Fibroblast of lung (primary cell): ENCODE measurements at regions not wholly inside any gene's neighbourhood (a gene's known extent, or its start where the extent isn't known, plus 50 kb on each side); places are given as distances from the start of the nearest gene placed in this dataset.

Experiments used
- DNase-seq, 2 donors: peaks; one replicate each; pipeline versions ENCODE4 v3.0.0 to v3.0.0-alpha.2; 2010; ENCODE audit warnings: low read depth in 2 of 2
- H2AFZ ChIP-seq: 2 replicates; pipeline ENCODE4 v1.5.1; 2012; ENCODE audit warnings: low read length, control low read depth, inconsistent platforms
- H3K27ac ChIP-seq: 2 replicates; pipeline ENCODE4 v1.5.1; 2011; ENCODE audit warnings: low read length, control low read depth; ENCODE audit not compliant: insufficient read depth
- H3K27me3 ChIP-seq: 2 replicates; pipeline ENCODE4 v1.5.1; 2011; ENCODE audit warnings: mild to moderate bottlenecking, low read length; ENCODE audit not compliant: control insufficient read depth, insufficient read depth
- H3K36me3 ChIP-seq: 2 replicates; pipeline ENCODE4 v1.5.1; 2011; ENCODE audit warnings: low read length; ENCODE audit not compliant: control insufficient read depth, insufficient read depth
- H3K4me1 ChIP-seq: 2 replicates; pipeline ENCODE4 v1.5.1; 2011; ENCODE audit warnings: low read length; ENCODE audit not compliant: control insufficient read depth, insufficient read depth; ENCODE audit errors: extremely low read depth
- H3K4me2 ChIP-seq: 2 replicates; pipeline ENCODE4 v1.5.1; 2011; ENCODE audit warnings: low read length, control low read depth; ENCODE audit not compliant: insufficient read depth; ENCODE audit errors: extremely low read depth
- H3K4me3 ChIP-seq, 4 experiments: fragments of 200-600 bp in 1 of 4; sonication (generic) in 1 of 4; replicated peaks in 1 of 4; 2 replicates each; pipeline ENCODE4 v1.5.1; 2011 to 2016; ENCODE audit warnings: low read length in 4 of 4, low read depth in 3 of 4, mild to moderate bottlenecking in 3 of 4, control low read depth in 2 of 4, inconsistent platforms in 1 of 4, mixed read lengths in 1 of 4; ENCODE audit not compliant: insufficient read depth in 1 of 4; ENCODE audit errors: control extremely low read depth in 1 of 4
- H3K79me2 ChIP-seq: 2 replicates; pipeline ENCODE4 v1.5.1; 2012; ENCODE audit warnings: mild to moderate bottlenecking, low read length, inconsistent platforms; ENCODE audit not compliant: control insufficient read depth, insufficient read depth
- H3K9ac ChIP-seq: 2 replicates; pipeline ENCODE4 v1.5.1; 2011; ENCODE audit warnings: mild to moderate bottlenecking, low read length, control low read depth; ENCODE audit not compliant: insufficient read depth
- H3K9me3 ChIP-seq: 2 replicates; pipeline ENCODE4 v1.5.1; 2012; ENCODE audit warnings: low read depth, low read length; ENCODE audit not compliant: control insufficient read depth, insufficient read depth
- H4K20me1 ChIP-seq: 2 replicates; pipeline ENCODE4 v1.5.1; 2011; ENCODE audit warnings: low read length; ENCODE audit not compliant: control insufficient read depth, insufficient read depth; ENCODE audit errors: extremely low read depth
- EZH2 ChIP-seq: IDR thresholded peaks from 2 replicates; pipeline ENCODE4 v1.5.1; 2012; ENCODE audit warnings: low read length, control low read depth, mild to moderate bottlenecking; ENCODE audit errors: missing control alignments
- TF ChIP-seq, protein P1 (sequence below), 2 donors: IDR thresholded peaks in 1 of 2; conservative IDR thresholded peaks in 1 of 2; 1 replicate in 1 of 2; 2 replicates in 1 of 2; pipeline ENCODE4 v1.5.1; 2011 to 2012; ENCODE audit warnings: low read length in 2 of 2, control low read depth in 1 of 2, inconsistent platforms in 1 of 2, low read depth in 1 of 2, mild to moderate bottlenecking in 1 of 2

DNA sequence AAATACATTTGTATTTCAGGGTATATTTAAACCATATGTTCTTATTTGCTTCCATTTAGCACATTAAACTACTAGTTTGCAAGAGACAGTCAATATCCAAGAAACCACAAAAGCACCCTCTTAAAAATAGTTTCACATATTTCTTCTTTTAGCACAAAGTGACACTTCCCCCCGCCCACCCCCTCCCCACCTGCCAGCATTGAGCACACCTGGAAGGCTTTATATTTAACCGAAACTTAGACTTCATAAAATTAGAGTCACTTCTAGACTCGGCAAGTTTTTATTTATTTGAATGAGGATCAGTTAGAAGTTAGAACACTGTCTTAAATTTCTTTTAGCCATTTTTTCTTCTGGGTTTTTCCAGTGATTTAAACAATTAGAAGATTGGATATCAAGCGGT is 355.9 kb upstream of the FIGN start:
- no peaks in the 10 kb centered on the region for H4K20me1 ChIP-seq
- H3K4me2 ChIP-seq, result no peak overlapping the region
- no peaks in the 10 kb centered on the region for H3K9me3 ChIP-seq
- H2AFZ ChIP-seq, result no peak overlapping the region
- H3K79me2 ChIP-seq, result no peaks in the 10 kb centered on the region
- H3K9ac ChIP-seq, result no peak overlapping the region
- H3K27ac ChIP-seq, result no peak overlapping the region
- DNase-seq, result no peak
- no peaks in the 10 kb centered on the region for H3K36me3 ChIP-seq
- H3K4me3 ChIP-seq, result no peak overlapping the region
- no peaks in the 10 kb centered on the region for H3K27me3 ChIP-seq
- TF ChIP-seq, protein P1, sequence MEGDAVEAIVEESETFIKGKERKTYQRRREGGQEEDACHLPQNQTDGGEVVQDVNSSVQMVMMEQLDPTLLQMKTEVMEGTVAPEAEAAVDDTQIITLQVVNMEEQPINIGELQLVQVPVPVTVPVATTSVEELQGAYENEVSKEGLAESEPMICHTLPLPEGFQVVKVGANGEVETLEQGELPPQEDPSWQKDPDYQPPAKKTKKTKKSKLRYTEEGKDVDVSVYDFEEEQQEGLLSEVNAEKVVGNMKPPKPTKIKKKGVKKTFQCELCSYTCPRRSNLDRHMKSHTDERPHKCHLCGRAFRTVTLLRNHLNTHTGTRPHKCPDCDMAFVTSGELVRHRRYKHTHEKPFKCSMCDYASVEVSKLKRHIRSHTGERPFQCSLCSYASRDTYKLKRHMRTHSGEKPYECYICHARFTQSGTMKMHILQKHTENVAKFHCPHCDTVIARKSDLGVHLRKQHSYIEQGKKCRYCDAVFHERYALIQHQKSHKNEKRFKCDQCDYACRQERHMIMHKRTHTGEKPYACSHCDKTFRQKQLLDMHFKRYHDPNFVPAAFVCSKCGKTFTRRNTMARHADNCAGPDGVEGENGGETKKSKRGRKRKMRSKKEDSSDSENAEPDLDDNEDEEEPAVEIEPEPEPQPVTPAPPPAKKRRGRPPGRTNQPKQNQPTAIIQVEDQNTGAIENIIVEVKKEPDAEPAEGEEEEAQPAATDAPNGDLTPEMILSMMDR (conservative IDR thresholded peaks at IDR 0.05 in 1 of 2, IDR thresholded peaks at IDR 0.05 in 1 of 2; ENCODE audit: low read depth in 1 of 2, low read length in 2 of 2), result no peak
- no peak for TF ChIP-seq EZH2
- no peaks in the 10 kb centered on the region for H3K4me1 ChIP-seq

DNA sequence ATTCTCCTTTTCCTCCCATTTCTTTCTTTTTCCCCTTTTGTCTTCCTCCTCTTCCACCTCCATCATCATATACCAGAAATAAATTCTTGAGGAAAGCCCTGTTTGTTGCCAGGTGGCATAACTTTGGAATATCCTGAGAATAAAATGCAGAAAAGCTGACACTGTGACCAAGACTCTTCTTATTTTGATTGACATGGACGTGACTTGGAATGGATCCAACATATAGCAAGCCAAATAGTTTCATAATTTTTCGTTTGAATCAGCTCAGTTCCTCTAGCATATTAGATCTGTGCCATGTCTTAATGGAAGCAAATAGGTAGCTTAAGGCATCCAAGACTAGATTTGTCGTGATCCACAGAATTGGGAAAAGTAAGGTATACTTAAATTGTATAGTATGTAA is 354.7 kb upstream of the FIGN start:
- no peak overlapping the region for H3K4me2 ChIP-seq
- no peak overlapping the region for H3K9ac ChIP-seq
- no peaks in the 10 kb centered on the region for H3K4me1 ChIP-seq
- H4K20me1 ChIP-seq, result no peaks in the 10 kb centered on the region
- no peaks in the 10 kb centered on the region for H3K27me3 ChIP-seq
- no peak for DNase-seq
- H3K36me3 ChIP-seq, result no peaks in the 10 kb centered on the region
- TF ChIP-seq, protein P1 (conservative IDR thresholded peaks at IDR 0.05 in 1 of 2, IDR thresholded peaks at IDR 0.05 in 1 of 2; ENCODE audit: low read depth in 1 of 2, low read length in 2 of 2), result no peak
- no peak for TF ChIP-seq EZH2
- H3K79me2 ChIP-seq, result no peaks in the 10 kb centered on the region
- no peak overlapping the region for H3K4me3 ChIP-seq
- H2AFZ ChIP-seq, result no peak overlapping the region
- no peaks in the 10 kb centered on the region for H3K9me3 ChIP-seq
- H3K27ac ChIP-seq, result no peak overlapping the region

DNA sequence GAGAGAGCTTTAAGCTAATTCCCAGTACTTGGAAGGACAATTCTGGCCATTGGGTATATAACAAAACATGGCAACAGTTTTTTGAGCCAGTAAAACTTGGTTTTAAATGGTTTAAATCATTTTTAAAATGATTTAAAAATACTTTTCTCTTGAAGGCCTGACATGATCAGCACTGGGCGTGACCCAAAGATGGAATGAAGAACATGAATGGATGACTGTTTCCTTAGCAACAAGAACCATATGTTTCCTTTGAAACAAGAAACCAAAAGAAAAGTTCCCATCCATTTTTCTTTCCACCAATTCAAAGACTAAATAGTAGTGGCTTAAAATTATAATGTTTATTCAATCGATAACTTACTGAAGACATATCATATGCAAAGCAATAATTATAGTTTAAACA is 348.3 kb upstream of the FIGN start:
- H3K4me1 ChIP-seq, result no peaks in the 10 kb centered on the region
- TF ChIP-seq EZH2, result no peak
- TF ChIP-seq, protein P1 (conservative IDR thresholded peaks at IDR 0.05 in 1 of 2, IDR thresholded peaks at IDR 0.05 in 1 of 2; ENCODE audit: low read depth in 1 of 2, low read length in 2 of 2), result no peak
- H4K20me1 ChIP-seq, result no peaks in the 10 kb centered on the region
- no peak overlapping the region for H2AFZ ChIP-seq
- H3K9ac ChIP-seq, result no peak overlapping the region
- no peak overlapping the region for H3K27ac ChIP-seq
- H3K79me2 ChIP-seq, result no peaks in the 10 kb centered on the region
- peak; percentile 4 to 5 for DNase-seq
- no peak overlapping the region for H3K4me2 ChIP-seq
- H3K4me3 ChIP-seq, result no peak overlapping the region
- H3K36me3 ChIP-seq, result no peaks in the 10 kb centered on the region
- no peaks in the 10 kb centered on the region for H3K9me3 ChIP-seq
- no peaks in the 10 kb centered on the region for H3K27me3 ChIP-seq
